ENCODE measurements at regions not wholly inside any gene's neighbourhood (a gene's known extent, or its start where the extent isn't known, plus 50 kb on each side); places are given as distances from the start of the nearest gene placed in this dataset.

DNA sequence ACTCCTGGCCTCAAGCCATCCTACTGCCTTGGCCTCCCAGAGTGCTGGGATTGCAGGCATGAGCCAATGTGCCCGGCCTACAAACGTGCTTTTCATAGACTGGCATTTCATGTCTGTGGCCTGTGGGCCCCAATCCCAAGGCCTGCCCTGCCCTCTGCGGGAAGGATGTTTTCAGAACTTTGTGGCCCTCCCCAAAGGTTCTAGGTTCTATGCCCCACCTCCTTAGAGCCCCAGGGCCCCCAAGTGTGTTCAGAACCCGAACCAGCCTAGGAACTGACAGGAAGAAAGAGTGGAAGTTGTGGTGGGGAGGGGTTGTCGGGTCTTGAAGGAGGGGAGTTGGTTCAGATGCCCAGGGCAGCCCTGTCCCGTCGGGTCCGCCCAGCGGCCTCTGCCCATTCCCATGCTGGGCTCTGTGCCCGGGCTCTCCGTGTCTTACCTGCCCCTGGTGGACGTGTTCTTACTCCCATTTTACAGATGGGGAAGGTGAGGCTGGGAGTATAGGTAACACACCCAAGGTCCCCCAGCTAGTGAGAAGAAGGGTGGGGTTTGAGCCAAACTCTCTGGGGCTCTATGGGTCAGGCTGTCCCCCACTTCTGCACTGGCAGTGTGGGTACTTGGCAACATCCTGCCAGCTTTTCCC is 175.8 kb upstream of the IER5L start:
- TF ChIP-seq GABPA (IDR thresholded peaks at IDR 0.05; ENCODE audit: low read depth) (no peak), CTCF (IDR thresholded peaks at IDR 0.05; ENCODE audit: insufficient read depth, low read length) (no peak), POLR2AphosphoS5 (IDR thresholded peaks at IDR 0.05; ENCODE audit: low read depth) (no peak)

All from HL-60 (cell line).